ENCODE measurements at regions not wholly inside any gene's neighbourhood (a gene's known extent, or its start where the extent isn't known, plus 50 kb on each side); places are given as distances from the start of the nearest gene placed in this dataset.
A peak's percentile ranks its signal among the peaks of the same experiment; 100 is the strongest.

DNA sequence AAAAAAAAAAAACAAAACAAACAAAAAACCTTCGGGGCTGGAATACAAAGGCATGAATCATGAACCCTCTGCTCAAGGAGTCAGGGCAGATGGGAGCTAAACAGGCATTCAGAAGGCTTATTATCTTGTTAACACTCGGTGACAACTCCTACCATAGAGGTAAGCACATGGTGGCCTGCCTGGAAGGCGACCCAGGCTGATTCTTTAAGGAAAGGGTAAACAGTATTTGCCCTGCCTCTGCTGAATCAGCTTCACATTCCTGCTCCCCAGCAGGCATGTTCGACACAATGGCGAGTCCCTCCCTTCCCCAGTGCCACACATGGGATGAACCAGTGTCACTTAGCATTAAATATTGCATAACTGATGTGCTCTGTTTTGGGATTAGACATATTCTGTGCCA is 191.9 kb downstream of the ARL4C start:
- DNase-seq: no peak

DNA sequence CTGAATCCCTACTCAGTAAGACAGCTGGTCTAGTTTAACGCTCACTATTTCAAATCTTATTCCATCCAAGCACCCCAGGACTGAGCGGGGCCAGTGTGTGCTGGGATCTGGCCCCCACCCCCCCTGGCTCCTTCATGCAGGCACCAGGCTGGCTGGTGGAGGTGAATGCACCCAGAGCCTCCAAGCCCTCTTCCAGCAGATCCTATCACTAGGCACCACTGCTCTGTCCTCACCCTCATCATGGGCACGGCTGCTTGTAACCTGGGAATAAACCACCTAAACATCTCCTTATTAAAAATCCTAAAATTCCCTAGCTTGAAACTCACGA is 194.3 kb downstream of the ARL4C start:
- no peak for DNase-seq

DNA sequence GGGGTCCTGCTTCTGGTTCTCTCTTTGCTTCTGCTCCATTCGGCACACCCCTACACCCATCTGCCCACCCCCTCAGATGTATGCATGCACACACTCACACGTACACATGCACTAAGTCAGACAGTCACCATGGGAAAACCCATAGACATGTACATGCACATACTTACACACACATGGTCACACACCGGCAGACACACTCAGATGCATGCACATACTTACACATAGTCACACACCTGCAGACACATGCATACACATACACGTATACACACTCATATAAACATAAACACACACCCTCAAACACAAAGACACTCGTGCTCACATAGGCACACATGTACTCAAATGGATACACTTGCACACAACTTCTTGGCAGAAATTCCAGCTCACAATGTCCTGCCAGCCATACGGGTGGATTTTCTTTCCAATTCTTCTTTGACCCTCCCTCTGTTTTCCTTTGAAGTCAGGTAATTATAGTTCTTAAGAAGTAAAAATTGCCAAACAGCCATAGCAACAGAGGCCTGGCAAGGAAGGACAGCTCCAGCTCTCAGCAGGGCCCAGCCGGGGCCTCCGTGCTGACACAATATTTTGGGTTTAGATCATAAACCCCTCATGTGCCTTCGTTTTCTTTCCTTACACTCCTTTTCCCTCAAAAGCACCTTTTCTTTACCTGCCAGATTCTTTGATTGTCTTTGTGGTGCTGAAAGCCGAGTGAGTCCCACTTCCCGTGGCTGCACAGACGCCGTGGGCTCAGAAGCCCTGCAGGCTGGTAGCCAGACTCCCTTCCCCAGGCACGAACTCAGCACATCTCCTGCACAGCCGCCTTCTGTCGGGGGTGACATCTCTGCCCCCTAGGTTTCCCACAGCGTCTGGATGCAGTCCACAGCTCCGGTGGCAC is 195.7 kb downstream of the ARL4C start:
- DNase-seq: no peak

DNA sequence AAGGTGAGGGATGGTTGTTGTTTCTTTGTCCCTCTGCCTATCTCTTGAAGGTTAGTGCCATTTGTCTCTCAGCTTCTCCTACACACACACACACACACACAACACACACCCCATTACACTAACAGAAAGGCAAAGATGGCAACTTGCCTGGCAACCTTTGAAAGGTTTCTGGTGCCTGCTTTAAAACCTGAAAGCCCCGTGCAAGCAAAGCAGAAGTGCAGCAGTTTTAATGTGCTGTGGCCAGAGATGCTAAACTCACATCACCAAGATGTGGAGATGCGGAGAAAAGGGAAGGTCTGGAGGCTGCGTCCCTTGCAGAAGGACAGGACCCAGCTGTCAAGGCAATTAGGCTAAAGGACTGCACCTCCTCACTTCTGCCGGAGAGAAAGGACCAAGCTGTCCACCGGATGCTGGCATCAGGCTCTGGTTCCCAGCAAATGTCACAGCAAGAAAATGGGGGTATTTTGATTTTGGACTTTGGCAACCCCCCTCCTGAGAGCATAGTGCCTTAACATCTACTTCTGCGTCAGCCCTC is 196.4 kb downstream of the ARL4C start:
- DNase-seq: no peak

DNA sequence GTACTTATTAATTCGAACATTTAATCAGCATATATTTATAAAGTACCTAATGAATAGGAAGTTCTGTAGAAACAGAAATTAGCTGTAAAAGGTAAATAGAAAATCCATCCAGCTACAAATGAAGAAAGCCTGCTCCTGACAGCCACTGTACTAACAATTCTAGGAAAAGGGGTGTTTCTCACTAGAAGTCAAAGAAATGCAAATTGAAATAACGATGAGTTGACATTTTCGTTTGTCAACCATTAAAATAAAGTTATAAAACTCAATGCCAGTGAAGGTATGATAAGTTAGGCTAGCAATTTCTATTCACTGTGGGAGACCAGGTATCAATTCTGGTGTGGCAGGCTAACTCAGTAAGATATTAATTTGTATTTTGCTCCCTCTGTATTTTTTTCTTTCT is 198.0 kb downstream of the ARL4C start:
- no peak for DNase-seq

DNA sequence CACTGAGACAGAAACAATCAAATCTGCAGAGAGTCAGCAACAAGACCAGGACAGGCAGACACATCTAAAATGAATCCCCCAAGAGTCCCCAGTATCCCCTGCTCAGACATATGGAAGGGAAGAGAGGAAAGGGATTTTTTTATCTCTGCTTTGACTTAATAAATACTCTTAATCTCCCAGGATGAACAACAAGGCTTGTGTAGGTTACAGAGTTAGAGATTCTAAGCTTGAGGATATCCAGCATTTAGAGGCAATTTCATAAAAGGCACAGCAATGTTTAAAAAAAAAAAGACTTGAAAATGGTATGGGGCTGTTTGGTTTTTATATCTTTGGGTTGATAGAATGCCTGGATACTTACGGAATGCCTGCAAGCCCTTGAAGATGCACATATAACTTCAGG is 199.9 kb downstream of the ARL4C start:
- no peak for DNase-seq

DNA sequence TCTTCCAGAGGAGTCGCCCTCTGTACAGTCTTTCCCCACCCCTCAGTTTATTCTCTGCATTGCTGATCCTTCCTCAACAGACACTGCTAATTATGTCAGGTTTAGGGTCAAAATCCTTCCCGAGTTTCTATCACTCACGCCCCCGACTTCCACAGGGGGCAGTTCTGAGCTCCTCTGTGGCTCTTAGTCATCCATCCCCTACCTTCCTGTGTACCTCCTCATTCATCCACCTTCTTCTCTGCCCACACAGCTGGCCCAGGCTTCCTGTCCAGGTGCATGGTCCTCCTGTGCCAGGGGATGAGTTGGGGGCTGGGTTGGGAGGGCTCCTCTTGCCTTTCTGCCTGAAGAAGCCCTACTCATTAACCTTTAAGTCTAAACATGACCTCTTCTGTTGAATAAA is 202.9 kb downstream of the ARL4C start:
- no peak for DNase-seq

DNA sequence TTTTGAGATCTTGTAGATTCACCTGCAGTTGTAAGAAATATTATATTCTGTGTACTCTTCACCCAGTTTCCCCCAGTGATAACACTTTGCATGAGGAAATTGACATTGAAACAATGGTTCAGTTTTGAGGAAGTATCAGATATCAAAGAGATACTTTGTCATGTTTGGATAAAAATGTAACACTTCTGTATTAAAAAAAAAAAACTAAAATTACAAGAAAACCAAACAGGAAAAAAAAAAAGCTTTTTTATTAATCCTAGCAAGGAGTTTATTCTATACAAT is 204.0 kb downstream of the ARL4C start:
- DNase-seq: no peak

DNA sequence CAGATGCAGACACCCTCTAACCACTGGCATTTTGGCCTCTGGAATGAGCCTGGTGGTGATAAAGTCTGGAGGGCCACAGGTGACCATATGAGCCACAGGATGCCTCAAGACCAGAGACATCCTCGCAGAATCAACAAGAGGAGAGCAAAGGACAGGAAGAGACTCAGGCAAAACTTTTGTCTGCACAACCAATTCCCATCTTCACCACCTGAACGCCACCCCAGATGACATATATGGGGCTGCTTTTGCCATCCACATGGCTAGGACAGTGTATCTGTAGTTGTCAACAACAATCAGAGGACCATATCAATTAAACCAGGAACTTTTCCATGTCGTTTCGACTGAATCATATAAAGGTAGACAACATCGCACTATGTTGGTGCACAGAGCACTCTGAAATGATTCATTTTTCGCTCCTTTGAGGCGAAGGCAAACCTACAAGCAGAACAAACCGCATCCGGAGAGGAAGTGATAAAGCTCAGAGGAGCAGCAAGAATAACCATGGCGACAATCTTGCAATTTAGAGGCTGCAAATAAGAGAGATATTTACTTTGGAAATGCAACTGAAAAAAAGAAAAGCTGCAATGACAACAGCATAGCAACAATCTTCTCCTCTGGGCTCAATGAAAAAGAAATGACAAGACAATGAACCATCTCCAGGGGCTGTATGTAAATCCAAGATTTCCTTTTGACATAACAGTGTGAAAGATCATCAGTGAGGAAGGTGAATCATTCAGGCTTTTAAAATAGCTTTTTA is 204.5 kb downstream of the ARL4C start:
- DNase-seq: no peak

DNA sequence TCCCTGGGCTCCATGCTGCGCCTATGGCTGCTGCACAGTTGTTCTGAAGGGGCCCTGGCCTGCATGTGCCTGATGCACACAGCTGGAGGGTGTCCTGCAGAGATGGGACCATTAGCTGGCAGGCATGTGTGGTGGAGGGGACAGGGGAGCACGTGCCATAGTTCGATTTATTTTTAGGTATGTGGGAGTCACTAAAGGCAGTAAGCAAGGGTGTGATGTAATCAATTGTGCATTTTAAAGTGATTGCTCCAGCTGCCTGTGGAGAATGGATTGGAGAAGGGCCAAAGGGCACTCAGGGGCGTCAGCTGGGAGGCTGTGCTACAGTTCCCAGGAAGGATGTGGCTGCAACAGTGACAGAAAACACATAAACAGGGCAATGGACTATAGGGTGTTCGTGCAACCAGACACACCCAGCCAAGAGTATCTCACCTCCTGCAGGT is 205.1 kb downstream of the ARL4C start:
- DNase-seq: no peak

DNA sequence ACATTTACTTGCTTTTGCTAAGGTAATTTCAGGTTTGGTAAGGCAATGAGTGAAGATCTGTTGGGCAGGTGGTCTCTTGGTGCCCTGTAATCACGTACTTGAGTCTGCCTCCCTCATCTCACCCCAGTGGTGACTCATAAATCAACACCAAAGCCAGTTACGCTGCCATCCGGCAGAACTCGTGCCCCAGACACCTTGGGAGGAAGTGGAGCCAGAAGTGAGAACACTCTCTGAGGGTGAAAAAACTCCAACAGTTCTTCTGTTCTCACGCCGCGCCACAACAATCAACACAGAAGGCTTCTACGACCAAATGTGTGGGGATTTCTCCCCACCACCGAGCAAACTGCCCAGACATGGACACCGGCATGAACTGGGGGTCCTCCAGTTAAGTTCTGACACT is 206.2 kb downstream of the ARL4C start:
- DNase-seq: no peak

DNA sequence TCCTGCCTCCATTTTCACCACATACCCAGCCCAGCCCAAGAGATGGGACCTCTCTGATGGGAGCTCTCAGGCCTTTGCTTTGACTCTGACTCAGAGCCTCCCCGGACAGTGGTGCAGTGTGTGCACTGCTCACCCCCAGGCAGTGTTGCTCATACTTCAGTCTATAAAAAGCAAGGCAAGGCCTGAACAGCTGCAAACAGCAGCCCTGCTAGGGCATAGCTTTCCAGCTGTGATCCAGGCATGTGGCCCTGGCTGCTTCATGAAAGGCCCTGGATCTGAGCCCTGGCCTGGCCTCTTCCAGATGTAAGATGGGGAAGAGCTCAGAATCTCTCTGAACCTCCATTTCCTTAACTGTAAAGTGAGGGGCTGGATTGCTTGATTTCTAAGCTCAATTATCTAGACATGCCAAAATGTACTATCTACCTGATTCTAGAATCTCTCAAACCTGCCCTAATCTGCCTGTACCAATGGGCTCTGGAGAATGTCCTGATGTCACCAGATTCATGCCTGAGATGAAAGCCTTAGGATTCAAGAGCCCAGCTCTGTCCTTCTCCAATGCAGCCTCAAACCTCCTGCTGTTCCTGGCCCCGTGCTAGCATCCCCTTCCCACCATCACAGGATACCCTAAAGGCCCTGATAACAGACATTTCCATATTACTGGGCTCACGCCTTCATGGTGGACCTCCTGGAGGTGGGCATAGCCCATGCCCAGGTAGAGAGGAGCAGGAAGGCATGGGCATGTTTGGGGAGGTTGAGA is 206.9 kb downstream of the ARL4C start:
- peak; percentile 44 for DNase-seq

DNA sequence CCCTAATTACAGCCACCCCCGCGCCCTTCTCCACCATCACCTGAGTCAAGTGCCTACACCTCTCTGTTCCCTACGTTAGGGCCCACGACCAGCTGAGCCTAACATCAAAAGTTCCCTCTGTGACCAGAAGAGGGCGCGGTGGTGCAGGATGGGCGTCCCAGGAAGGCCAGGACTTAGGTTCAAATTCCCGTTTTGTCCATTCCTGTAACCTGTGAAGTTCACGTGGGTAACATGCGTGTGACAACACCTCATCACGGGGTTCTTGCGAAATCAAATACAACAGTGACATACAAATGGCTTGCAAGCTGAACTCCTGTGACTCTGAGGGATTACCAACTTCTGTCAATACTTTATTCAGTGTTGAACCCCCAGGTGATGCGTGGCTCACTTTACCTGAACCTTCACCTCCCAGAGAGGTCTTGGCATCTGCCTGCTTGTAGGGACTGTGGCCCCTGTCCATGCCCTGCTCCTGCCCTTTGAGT is 207.9 kb downstream of the ARL4C start:
- DNase-seq: peak; percentile 52

DNA sequence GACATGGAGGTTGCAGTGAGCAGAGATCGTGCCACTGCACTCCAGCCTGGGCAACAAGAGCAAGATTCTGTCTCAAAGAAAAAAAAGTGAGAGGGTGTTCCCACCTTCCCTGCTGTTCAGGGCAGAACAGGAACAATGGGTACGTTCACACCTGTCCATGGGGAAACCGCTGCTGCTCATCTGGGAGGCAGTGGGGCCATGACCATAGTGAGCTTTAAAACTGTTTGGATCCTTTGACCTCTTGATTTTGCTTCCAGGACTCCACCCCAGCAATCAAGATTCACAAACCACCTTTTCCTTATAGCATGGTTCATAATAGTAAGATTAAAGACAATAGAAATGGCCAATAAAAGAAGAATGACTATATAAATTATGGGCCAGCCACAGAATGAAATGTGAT is 209.2 kb downstream of the ARL4C start:
- no peak for DNase-seq

DNA sequence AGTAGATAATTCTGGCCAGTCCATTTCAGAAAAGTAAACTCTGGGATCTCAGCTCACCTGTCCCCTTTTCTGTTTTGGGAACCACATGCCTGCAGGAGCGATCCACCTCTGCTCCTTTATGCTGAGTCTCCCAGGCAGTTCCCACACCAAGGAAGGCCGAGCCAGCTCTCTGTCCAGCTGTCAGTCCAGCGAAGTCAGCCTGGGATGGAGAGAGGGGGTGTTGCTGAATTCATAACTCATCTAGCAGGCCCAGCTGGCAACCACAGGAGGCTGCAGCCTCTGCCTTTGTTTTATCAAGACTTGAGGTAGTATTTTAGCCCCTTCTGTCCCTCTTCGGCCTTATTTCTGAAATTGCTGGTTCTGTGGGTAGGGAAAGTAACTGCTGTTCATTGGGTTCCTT is 209.9 kb downstream of the ARL4C start:
- DNase-seq: no peak

DNA sequence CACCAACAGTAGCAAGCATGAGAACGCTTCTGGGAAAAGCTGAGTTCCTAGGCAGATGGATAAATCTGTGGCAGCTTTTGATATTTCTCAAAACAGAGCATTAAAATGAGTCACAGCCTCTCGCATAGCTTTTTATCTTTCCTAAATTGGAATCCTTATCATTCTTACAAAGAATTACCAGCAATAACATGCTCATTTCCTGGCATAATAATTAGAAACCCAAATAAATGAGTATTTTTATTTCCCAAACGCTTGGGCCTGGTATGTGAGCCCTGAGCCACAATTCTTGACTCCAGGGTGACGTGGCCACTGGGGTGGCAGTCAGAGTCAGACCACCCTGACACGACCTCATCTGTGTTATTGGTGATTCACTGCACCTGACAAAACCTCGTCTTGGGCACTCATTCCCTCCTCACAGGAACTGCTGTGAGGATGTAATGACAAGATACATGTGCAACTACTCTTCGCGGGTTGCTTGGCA is 210.7 kb downstream of the ARL4C start:
- no peak for DNase-seq

DNA sequence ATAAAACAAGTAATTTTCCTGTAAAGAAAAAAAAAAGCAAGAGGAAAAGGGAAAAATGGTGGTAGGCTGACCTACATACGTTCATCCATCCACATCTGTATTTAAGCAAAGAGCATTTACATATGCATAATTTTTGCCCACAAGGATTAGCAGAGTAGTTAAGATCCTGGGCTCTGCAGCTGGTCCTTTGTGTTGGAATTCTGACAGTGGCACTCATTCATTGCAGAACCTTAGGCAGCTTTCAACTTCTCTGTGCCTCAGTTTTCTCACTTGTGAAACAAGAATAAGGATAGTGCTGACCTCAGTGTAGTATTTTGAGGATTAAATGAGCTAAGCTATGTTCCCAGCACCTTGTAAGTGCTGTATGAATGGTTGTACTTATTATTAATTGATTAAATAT is 211.3 kb downstream of the ARL4C start:
- DNase-seq: no peak

DNA sequence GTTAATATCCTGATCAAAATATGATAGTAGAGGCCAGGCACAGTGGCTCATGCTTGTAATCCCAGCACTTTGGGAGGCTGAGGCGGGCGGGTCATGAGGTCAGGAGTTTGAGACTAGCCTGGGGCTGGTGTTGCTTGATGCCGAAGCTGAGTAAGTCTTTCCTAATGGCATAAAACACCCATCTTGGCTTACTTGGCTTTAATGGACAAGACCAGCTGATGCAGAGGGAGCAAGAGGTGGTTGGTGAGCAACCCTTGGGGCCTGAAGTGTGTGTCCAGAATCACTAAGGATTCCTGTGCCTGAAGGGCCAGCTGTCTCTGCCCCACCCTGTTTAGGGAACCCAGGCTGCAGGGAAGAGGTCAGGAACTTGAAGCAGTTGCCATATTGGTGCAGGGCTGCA is 217.2 kb downstream of the ARL4C start:
- DNase-seq: no peak

DNA sequence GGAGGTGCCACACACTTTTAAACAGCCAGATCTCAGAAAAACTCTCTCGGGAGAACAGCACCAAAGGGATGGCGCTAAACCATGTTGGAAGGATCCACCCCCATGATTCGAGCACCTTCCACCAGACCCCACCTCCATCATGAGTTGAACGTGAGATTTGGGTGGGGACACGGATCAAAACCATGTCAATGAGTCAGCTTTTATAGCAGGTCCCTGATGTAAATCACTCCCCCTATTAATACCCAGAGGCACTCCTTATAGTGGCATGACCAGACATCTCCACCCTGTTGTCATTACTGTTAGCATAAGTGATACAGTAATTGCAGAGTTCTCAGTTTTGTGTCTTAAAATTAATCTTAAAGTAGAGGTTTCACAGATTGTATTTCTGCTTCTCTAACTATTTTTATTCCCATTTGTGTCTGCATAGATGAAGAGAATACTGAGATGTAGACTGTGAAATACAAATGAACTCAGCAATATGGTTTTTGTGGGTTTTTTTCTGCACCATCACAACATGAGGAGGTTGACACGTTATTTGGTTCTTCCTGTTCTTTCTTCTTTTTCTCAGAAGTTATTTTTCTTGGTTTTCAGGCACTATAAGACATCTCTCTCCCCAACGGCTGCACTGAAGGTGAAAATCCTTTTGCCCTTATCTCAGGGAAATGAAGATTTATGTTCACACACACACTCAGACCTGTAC is 218.2 kb downstream of the ARL4C start:
- DNase-seq: no peak

DNA sequence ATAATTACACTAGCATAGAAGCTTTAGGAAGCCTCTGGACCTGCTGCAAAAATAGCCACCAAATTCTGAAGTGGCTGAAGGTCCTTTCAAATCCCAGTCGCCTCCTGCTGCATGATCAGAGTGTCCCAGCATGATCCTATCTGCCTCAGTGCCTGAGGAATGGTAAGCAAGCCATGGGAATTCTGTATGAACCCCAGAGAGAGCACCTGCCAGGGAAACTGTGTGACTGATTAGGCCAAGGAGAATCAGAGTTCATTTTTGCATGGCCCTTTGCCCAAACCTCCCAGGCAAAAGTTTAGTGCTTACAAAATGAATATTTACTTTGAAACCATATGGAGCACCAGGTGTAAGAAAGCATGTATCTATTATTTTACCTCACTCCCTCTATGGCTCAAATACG is 221.4 kb downstream of the ARL4C start:
- DNase-seq: no peak

DNA sequence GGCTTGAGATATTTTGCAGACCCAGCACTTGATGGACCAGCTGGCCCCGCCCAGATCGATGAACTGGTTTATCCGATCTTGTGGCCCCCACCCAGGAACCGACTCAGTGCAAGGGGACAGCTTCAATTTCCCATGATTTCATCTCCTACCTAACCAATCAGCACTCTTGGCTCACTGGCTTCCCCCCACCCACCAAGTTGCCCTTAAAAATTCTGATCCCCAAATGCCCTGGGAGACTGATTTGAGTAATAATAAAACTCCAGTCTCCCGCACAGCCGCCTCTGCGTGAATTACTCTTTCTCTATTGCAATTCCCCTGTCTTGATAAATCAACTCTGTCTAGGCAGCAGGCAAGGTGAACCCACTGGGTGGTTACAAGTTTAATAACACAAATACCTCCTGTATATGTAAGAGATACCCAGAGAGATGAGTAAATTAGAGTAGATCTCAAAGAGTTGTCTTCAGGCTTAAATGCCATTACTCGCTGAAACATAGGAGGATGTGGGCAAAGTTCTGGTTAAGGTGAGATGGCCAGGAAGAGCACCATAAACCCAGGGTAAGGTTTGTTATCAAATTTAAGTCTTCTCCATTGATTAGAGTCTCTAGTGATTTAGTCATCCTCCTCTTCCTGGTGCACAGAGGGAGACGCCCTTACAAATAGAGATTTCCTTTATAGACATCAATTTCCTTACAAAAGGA is 222.8 kb downstream of the ARL4C start:
- no peak for DNase-seq

Measured in left hindlimb (tissue), 1 donor.